Superior temporal gyrus (tissue), 1 donor: ENCODE measurements at regions not wholly inside any gene's neighbourhood (a gene's known extent, or its start where the extent isn't known, plus 50 kb on each side); places are given as distances from the start of the nearest gene placed in this dataset.
A peak's percentile ranks its signal among the peaks of the same experiment; 100 is the strongest.
"Not testable (repeated sequence)": the region's sequence is repeated elsewhere in the genome, so short reads cannot be mapped to it uniquely, and the experiment has no call there.

Source experiments
- DNase-seq: peaks from one replicate; pipeline ENCODE4 v3.0.0-alpha.2; 2016; ENCODE audit errors: extremely low spot score

- no peak for DNase-seq
These were observed 647.8 kb upstream of the ACO1 start for GRCh38 chr9:31736581-31737179.

- no peak for DNase-seq
These were observed 643.7 kb upstream of the ACO1 start for GRCh38 chr9:31740705-31741104.

- no peak for DNase-seq
These were observed 639.9 kb upstream of the ACO1 start for GRCh38 chr9:31744589-31744988.

- DNase-seq, result no peak
These were observed 639.0 kb upstream of the ACO1 start for GRCh38 chr9:31745468-31745867.

- DNase-seq, result no peak
These were observed 638.6 kb upstream of the ACO1 start for GRCh38 chr9:31745886-31746285.

- DNase-seq, result no peak
These were observed 630.7 kb upstream of the ACO1 start for GRCh38 chr9:31753756-31754155.

GRCh38 chr9:31759703-31760102 lies 624.7 kb upstream of the ACO1 start:
- no peak for DNase-seq

GRCh38 chr9:31774021-31774420 lies 610.4 kb upstream of the ACO1 start:
- not testable (repeated sequence) for DNase-seq

- no peak for DNase-seq
These were observed 609.9 kb upstream of the ACO1 start for GRCh38 chr9:31774571-31774970.

GRCh38 chr9:31776471-31776870 lies 608.0 kb upstream of the ACO1 start:
- DNase-seq, result no peak

GRCh38 chr9:31783491-31783890 lies 601.0 kb upstream of the ACO1 start:
- no peak for DNase-seq

GRCh38 chr9:31790720-31791119 lies 593.7 kb upstream of the ACO1 start:
- DNase-seq, result no peak

GRCh38 chr9:31799953-31800609 lies 584.4 kb upstream of the ACO1 start:
- DNase-seq, result no peak

- DNase-seq, result no peak
These were observed 576.7 kb upstream of the ACO1 start for GRCh38 chr9:31807574-31808256.

GRCh38 chr9:31808766-31809165 lies 575.7 kb upstream of the ACO1 start:
- DNase-seq, result no peak

GRCh38 chr9:31820426-31820825 lies 564.0 kb upstream of the ACO1 start:
- no peak for DNase-seq

GRCh38 chr9:31821583-31821982 lies 562.9 kb upstream of the ACO1 start:
- no peak for DNase-seq

GRCh38 chr9:31823365-31823764 lies 561.1 kb upstream of the ACO1 start:
- DNase-seq, result no peak

GRCh38 chr9:31824860-31825259 lies 559.6 kb upstream of the ACO1 start:
- no peak for DNase-seq

- DNase-seq, result no peak
These were observed 547.2 kb upstream of the ACO1 start for GRCh38 chr9:31837211-31837610.

GRCh38 chr9:31839273-31839672 lies 545.2 kb upstream of the ACO1 start:
- peak; percentile 56 for DNase-seq

- no peak for DNase-seq
These were observed 543.7 kb upstream of the ACO1 start for GRCh38 chr9:31840702-31841101.

- DNase-seq, result no peak
These were observed 536.5 kb upstream of the ACO1 start for GRCh38 chr9:31847963-31848362.
